Activated T-cell treated with anti-CD3 and anti-CD28 coated beads, Interleukin-2, amount 50 U/mL, for 48 hours (primary cell): ENCODE measurements at regions not wholly inside any gene's neighbourhood (a gene's known extent, or its start where the extent isn't known, plus 50 kb on each side); places are given as distances from the start of the nearest gene placed in this dataset.

Experiments used
- DNase-seq, 2 experiments: peaks; one replicate each; pipeline ENCODE4 v3.0.0-alpha.2; 2020

GRCh38 chr18:77949355-77949973 lies 699.8 kb downstream of the GALR1 start:
- no peak for DNase-seq

- no peak for DNase-seq
Measured at GRCh38 chr18:77959248-77959647, 709.6 kb downstream of the GALR1 start.

GRCh38 chr18:77960791-77961410 lies 711.3 kb downstream of the GALR1 start:
- no peak for DNase-seq

GRCh38 chr18:77967071-77967470 lies 717.4 kb downstream of the GALR1 start:
- DNase-seq = no peak

GRCh38 chr18:77967791-77968190 lies 718.1 kb downstream of the GALR1 start:
- no peak for DNase-seq

GRCh38 chr18:77969972-77970371 lies 720.3 kb downstream of the GALR1 start:
- no peak for DNase-seq

GRCh38 chr18:77970814-77971213 lies 721.2 kb downstream of the GALR1 start:
- no peak for DNase-seq

- no peak for DNase-seq
Measured at GRCh38 chr18:77973745-77974144, 724.1 kb downstream of the GALR1 start.

- DNase-seq = no peak
Measured at GRCh38 chr18:77974329-77974728, 724.7 kb downstream of the GALR1 start.

- DNase-seq = no peak
Measured at GRCh38 chr18:77977331-77977730, 727.7 kb downstream of the GALR1 start.

GRCh38 chr18:77980275-77980674 lies 730.6 kb downstream of the GALR1 start:
- no peak for DNase-seq

- DNase-seq = no peak
Measured at GRCh38 chr18:77981874-77982273, 732.2 kb downstream of the GALR1 start.

- DNase-seq = no peak
Measured at GRCh38 chr18:77983270-77983669, 733.6 kb downstream of the GALR1 start.

GRCh38 chr18:77984178-77984577 lies 734.5 kb downstream of the GALR1 start:
- DNase-seq = no peak

GRCh38 chr18:77984833-77985232 lies 735.2 kb downstream of the GALR1 start:
- no peak for DNase-seq

GRCh38 chr18:77985526-77986281 lies 736.1 kb downstream of the GALR1 start:
- no peak for DNase-seq

GRCh38 chr18:77990131-77990530 lies 740.5 kb downstream of the GALR1 start:
- DNase-seq = no peak

- no peak for DNase-seq
Measured at GRCh38 chr18:77990901-77991300, 741.3 kb downstream of the GALR1 start.

GRCh38 chr18:77992057-77992456 lies 742.4 kb downstream of the GALR1 start:
- DNase-seq = no peak

GRCh38 chr18:77993188-77993981 lies 743.7 kb downstream of the GALR1 start:
- no peak for DNase-seq

- DNase-seq = no peak
Measured at GRCh38 chr18:77995593-77995992, 745.9 kb downstream of the GALR1 start.

- DNase-seq = no peak
Measured at GRCh38 chr18:77996737-77997136, 747.1 kb downstream of the GALR1 start.

GRCh38 chr18:78001811-78002210 lies 752.2 kb downstream of the GALR1 start:
- no peak for DNase-seq
